ENCODE measurements at regions not wholly inside any gene's neighbourhood (a gene's known extent, or its start where the extent isn't known, plus 50 kb on each side); places are given as distances from the start of the nearest gene placed in this dataset.

DNA sequence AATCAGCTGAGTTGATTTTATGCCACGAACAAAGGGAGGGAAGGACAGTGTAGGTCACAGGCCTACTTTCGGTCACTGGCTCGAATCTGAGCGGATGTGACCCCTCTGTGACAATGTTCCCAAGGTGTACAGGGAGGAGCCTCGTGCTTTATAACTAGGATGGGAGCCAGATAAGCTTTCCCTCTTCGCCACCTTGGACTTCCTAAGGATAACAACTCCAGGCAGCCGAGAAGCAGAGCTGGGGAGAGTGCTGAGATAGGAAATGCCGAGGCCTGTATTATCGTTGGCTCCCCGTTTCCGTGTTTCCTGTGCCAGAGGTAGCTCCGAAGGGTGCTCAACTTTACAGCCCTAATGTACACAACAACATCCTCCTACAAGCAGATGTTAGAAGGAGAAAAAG, 217.8 kb upstream of the IRX3 start:
- Mint-ChIP-seq H3K9me3 (peaks cover 0 to 2% (median 0%) of the 10 kb centered on the region in 9 donors), H3K4me1 (no peaks in the 10 kb centered on the region), H3K27ac (no peak overlapping the region), H3K4me3 (no peak overlapping the region), H3K36me3 (no peaks in the 10 kb centered on the region), H3K27me3 (peaks cover 2 to 65% (median 7%) of the 10 kb centered on the region in 5 donors)
- ATAC-seq (no peak), DNase-seq (no peak)
- POLR2A ChIA-PET = no interaction called here

DNA sequence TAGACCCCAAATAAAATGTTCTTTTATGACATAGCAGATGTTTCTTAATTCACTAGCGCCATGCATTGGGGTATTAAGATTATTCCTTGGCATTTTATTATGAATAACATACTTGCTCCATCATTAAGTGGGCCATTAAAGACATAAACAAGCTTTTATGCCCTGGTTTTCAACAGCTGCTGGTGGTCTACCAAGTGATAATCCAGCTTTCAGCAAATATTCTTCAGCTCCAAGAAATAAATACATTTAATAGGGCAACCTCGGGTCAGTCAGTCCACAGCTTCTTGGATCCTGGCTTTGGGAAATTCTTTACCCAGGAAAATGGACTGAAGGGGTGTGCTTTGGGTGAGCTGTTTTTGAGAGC, 217.3 kb upstream of the IRX3 start:
- no peak overlapping the region for H3K4me3 Mint-ChIP-seq
- H3K27ac Mint-ChIP-seq = no peak overlapping the region
- ATAC-seq (no peak), DNase-seq (no peak)
- peaks cover 2 to 64% (median 7%) of the 10 kb centered on the region in 5 donors for H3K27me3 Mint-ChIP-seq
- POLR2A ChIA-PET = no interaction called here
- peaks cover 0 to 2% (median 0%) of the 10 kb centered on the region in 9 donors for H3K9me3 Mint-ChIP-seq
- H3K4me1 Mint-ChIP-seq = no peaks in the 10 kb centered on the region
- no peaks in the 10 kb centered on the region for H3K36me3 Mint-ChIP-seq

DNA sequence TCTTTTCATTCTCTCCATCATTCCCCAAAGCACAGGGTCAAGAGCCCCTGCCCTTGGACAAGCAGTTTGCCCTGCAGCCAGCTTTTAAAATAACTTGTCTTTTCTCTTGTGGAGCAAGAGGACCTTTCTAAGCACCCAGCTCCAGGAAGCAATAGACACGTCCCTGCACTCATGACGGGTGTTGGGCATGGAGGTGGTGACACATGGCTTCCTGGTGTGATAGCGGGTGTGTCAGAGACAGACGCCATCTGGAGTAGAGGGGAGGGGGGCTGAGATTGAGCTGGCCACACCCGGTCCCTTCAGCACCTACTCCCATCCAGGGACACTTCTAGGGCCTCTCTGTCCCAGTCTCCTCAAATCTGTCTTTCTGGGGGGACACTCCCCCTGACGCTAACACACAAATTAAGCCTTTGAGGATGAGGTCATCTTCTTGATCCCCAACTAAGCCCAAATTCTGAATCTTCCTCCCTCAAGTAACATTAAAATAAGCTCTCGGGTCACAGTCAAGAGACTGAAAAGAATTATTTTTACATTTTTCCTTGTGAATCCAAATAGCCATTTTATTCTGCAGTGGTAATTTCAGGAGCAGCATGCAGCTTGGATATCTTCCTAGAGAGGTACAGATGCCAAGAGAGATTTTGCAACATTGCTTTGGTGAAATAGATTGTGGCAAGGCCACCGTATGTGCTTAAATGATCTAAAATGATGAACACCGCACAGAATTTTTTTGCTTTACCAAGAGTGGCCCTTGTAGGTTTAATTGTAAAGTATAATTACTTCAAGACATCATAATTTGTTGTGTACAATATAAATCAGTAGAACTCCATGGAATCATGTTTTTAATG, 216.6 kb upstream of the IRX3 start:
- Mint-ChIP-seq H3K4me1 (no peaks in the 10 kb centered on the region), H3K4me3 (no peak overlapping the region), H3K27me3 (peaks cover 2 to 58% (median 8%) of the 10 kb centered on the region in 5 donors), H3K27ac (no peak overlapping the region), H3K36me3 (peaks cover 0 to 2% (median 0%) of the 10 kb centered on the region in 3 donors), H3K9me3 (peaks cover 0 to 4% (median 2%) of the 10 kb centered on the region in 9 donors)
- DNase-seq = no peak
- ATAC-seq = no peak
- POLR2A ChIA-PET = no interaction called here

DNA sequence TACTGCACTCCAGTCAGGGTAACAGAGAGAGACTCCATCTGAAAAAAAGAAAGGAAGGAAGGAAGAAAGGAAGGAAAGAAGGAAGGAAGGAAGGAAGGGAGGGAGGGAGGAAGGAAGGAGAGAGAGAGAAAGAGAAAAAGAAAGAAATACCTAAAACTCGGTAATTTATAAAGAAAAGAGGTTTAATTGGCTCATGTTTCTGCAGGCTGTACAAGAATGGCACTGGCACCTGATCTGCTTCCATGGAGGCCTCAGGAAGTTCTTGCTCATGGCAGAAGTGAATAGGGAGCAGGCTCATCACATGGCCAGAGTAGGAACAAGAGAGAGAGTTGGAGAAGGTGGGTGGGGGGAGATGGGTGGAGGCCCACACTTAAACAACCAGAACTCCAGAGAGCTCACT, 215.2 kb upstream of the IRX3 start:
- POLR2A ChIA-PET = no interaction called here
- Mint-ChIP-seq H3K27me3 (peaks cover 2 to 44% (median 8%) of the 10 kb centered on the region in 5 donors), H3K9me3 (peaks cover 0 to 17% (median 9%) of the 10 kb centered on the region in 9 donors), H3K36me3 (peaks cover 0 to 12% (median 0%) of the 10 kb centered on the region in 3 donors), H3K4me3 (no peak overlapping the region), H3K4me1 (no peaks in the 10 kb centered on the region), H3K27ac (no peak overlapping the region)
- no peak for DNase-seq
- no peak for ATAC-seq

DNA sequence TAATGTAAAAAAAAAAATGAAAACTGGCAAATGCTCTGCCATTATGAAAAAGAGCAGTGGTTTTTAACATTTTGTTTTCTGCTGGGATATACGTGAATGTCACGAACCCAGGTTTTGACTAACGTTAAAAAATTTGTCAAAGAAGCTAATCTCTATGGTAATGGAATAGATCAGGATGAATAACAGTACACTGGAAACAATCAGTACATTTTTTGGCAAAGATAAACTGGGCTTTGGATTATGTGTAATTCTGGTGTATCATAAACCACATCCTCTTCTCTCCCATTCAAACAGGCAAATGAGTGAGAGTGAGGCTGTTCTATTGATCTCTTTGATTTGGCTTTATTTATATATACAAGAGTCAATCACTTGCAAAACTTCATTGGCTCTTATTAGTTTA, 207.0 kb upstream of the IRX3 start:
- no peaks in the 10 kb centered on the region for H3K4me1 Mint-ChIP-seq
- H3K4me3 Mint-ChIP-seq = no peak overlapping the region
- H3K27ac Mint-ChIP-seq = no peak overlapping the region
- no peak for DNase-seq
- no peak for ATAC-seq
- POLR2A ChIA-PET = interaction anchor here (0.7 kb wide), 1 partner anchor 684 kb away, joined by 3 read pairs; no protein-coding TSS in a partner anchor
- H3K9me3 Mint-ChIP-seq = peaks cover 0 to 20% (median 12%) of the 10 kb centered on the region in 9 donors
- peaks cover 0 to 12% (median 0%) of the 10 kb centered on the region in 3 donors for H3K36me3 Mint-ChIP-seq
- H3K27me3 Mint-ChIP-seq = peaks cover 0 to 30% (median 6%) of the 10 kb centered on the region in 5 donors

DNA sequence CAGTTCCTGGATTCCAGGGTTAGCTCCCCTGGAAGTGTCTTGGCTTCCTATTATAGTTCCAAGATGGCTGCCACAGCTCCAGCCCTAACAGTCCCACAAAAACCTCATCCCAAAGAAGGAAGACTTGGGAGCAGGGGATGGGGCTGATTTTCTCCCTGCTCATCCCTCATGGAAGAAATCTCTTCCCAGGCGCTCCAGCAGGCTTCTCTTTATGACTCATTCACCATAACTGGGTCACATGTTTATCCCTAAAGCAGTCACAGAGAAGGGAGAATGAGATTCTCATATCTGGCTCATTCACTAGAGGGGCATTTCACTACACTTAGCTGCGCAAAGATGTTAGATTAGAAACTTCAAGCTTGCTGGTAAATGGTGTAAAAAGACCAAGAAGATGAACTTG, 206.5 kb upstream of the IRX3 start:
- Mint-ChIP-seq H3K4me3 (no peak overlapping the region), H3K9me3 (peaks cover 0 to 15% (median 9%) of the 10 kb centered on the region in 9 donors), H3K27ac (no peak overlapping the region), H3K4me1 (no peaks in the 10 kb centered on the region), H3K36me3 (peaks cover 0 to 8% (median 0%) of the 10 kb centered on the region in 3 donors), H3K27me3 (peaks cover 0 to 30% (median 6%) of the 10 kb centered on the region in 5 donors)
- POLR2A ChIA-PET = no interaction called here
- ATAC-seq (no peak), DNase-seq (no peak)

DNA sequence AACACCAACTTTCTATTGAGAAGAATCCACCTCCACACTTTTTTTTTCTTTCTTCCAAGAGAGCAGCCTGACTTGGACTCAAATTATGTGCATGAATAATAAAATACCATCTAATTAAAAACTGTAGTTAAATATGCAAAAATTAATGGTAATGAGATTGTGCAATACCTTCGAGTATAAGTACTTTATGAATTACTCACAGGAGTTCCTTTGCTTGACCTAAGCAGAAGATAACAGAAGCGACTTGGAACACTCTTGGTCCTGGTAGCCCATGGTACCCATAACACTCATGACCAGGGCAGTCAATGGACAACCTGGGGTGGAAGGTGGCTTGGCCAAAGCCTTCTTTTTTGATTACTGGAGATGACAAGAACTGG, 203.5 kb upstream of the IRX3 start:
- Mint-ChIP-seq H3K27me3 (peaks cover 0 to 17% (median 2%) of the 10 kb centered on the region in 5 donors), H3K9me3 (peaks cover 0 to 8% (median 0%) of the 10 kb centered on the region in 9 donors), H3K36me3 (no peaks in the 10 kb centered on the region), H3K27ac (no peak overlapping the region), H3K4me1 (no peaks in the 10 kb centered on the region), H3K4me3 (no peak overlapping the region)
- DNase-seq = no peak
- POLR2A ChIA-PET = no interaction called here
- no peak for ATAC-seq

DNA sequence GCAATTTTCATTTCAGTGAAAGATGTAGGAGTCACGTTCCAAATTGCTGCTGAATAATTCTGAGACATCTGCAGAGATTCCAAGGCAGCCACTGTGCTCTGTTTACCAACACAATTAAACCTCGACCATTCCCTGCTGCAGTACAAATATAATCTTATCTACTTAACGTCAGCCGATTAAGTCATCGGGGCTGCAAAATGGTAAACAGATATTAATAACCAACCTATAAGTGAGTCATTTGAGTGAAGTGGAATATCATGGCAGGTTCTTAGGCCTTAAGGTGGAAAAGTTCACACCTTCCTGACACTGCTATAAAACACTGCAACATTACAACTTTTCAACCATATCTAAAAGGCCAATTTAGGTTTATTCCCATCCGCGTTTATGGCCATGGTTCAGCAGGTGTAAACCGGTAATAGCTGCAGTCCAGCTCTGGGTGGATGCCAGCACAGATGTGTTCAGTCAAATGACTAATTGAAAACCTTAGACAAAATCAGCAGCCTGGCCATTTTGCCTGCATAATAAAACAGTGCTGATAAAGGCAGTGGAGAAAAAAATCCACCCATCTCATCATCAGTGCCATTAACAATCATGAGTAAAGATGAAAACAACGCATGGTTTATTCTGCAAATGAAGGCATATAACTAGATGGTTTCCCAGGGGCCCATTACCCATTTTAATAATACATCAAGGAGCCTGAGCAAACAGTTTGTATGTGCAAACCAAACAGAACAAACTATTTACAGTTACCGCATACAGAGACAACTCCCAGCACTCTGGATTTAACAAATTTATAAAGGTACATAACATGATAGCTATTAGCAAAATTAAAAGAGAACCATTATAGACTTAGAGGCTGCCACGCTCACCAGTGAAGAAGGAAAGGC, 202.9 kb upstream of the IRX3 start:
- H3K4me1 Mint-ChIP-seq = no peaks in the 10 kb centered on the region
- no peak overlapping the region for H3K27ac Mint-ChIP-seq
- no peaks in the 10 kb centered on the region for H3K36me3 Mint-ChIP-seq
- H3K9me3 Mint-ChIP-seq = peaks cover 0 to 8% (median 0%) of the 10 kb centered on the region in 9 donors
- H3K4me3 Mint-ChIP-seq = no peak overlapping the region
- H3K27me3 Mint-ChIP-seq = peaks cover 0 to 17% (median 4%) of the 10 kb centered on the region in 5 donors
- no peak for ATAC-seq
- DNase-seq = no peak
- POLR2A ChIA-PET = no interaction called here

DNA sequence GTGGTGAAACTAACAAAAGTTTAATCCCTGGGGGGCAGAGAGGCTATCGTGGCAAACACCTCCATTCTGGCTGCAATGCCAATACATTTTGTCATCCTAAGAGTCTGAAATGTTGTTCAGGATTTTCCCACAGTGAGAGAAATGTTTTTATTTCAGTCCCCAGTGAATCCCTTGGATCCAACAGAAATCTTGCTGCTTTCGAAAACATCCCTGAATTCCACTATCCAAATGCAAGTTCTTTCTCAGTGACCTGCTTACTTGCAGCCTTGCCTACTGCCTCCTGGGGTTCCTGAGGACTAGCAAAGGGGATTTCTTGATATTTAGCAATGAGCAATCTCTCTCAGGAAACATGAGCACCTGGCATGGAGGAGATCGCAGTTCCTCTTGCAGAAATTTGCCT, 202.1 kb upstream of the IRX3 start:
- peaks cover 0 to 8% (median 0%) of the 10 kb centered on the region in 9 donors for H3K9me3 Mint-ChIP-seq
- H3K4me3 Mint-ChIP-seq = no peak overlapping the region
- ATAC-seq = no peak

DNA sequence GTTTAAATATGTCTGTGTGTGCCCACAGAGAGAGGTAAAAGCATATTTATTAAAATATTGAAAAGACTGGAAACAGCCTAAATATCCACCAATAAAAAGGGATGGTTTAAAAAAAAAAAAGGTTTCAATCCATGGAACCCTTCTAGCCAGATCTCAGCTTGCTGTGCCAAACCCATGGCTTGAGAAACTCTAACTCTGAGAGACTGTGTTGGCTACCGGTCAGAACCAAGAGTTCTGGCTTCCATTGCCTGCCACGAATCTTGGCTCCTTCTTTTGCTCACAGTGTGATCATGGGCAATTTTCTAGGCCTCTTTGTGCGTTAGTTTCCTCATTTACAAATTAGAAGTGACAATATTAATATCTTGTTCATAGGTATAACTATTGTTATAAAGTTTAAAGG, 201.3 kb upstream of the IRX3 start:
- no peaks in the 10 kb centered on the region for H3K4me1 Mint-ChIP-seq
- POLR2A ChIA-PET = no interaction called here
- no peaks in the 10 kb centered on the region for H3K36me3 Mint-ChIP-seq
- peaks cover 0 to 8% (median 0%) of the 10 kb centered on the region in 9 donors for H3K9me3 Mint-ChIP-seq
- H3K4me3 Mint-ChIP-seq = no peak overlapping the region
- H3K27ac Mint-ChIP-seq = no peak overlapping the region
- H3K27me3 Mint-ChIP-seq = peaks cover 0 to 17% (median 4%) of the 10 kb centered on the region in 5 donors
- DNase-seq (no peak), ATAC-seq (no peak)

More for the DNA sequence above, 202.1 kb upstream of the IRX3 start:
- POLR2A ChIA-PET = no interaction called here
- no peak for DNase-seq
- Mint-ChIP-seq H3K27ac (no peak overlapping the region), H3K27me3 (peaks cover 0 to 17% (median 4%) of the 10 kb centered on the region in 5 donors), H3K36me3 (no peaks in the 10 kb centered on the region), H3K4me1 (no peaks in the 10 kb centered on the region)

DNA sequence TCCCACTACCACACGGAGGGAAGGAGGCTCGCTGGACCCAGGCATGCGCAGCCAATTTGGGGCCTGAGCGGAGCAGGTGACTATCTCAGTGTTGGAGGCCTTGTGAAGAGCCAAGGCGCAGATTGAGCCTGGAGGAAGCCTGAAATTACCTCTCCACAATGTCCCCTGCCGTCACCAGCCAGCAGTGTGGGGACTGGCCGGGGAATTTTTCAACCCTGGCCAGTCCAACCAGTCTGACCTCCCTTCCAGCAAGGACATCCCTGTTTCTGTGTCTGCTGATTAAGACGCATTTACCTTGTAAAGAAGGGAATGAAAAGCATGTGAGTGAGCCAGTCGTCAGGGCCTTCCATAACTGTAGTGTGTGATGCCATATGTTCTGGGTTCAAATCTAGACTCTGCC, 198.1 kb upstream of the IRX3 start:
- POLR2A ChIA-PET = no interaction called here
- no peaks in the 10 kb centered on the region for H3K4me1 Mint-ChIP-seq
- no peaks in the 10 kb centered on the region for H3K9me3 Mint-ChIP-seq
- no peaks in the 10 kb centered on the region for H3K36me3 Mint-ChIP-seq
- H3K27me3 Mint-ChIP-seq = peaks cover 0 to 6% (median 3%) of the 10 kb centered on the region in 5 donors
- no peak overlapping the region for H3K4me3 Mint-ChIP-seq
- no peak overlapping the region for H3K27ac Mint-ChIP-seq
- DNase-seq (no peak), ATAC-seq (no peak)

DNA sequence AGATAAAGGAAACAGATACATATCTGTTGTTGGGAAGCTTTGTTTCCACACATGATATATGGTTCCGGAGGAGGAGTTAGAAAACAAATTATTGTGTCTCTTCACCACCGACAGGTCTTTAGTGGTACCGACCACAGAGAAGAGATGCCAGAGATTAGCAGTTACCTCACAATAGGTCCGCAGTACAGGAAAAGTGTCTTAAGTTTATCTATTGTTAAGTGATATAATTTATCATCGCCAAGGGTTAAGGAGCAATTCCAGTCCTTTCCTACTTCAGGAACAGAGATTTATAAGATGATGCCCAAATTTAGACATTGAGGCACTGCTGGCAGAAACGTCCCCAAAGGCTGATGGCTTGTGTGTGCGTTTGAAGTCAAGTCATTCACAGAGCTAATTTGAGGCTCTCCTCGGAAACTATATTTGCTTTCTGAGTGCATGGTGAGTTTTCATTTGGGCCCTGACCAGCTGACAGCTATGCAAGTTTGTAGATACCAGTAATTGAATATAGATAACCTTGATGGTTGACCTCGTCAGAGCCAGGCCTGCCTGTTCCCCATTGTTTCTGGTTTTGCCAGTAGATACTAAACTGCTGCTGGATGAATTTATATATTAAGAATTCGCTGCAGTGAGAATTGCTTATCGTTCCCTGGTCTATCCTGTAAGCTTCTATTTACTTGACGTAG, 196.4 kb upstream of the IRX3 start:
- no peak overlapping the region for H3K27ac Mint-ChIP-seq
- POLR2A ChIA-PET = no interaction called here
- no peaks in the 10 kb centered on the region for H3K4me1 Mint-ChIP-seq
- no peak for DNase-seq
- H3K36me3 Mint-ChIP-seq = no peaks in the 10 kb centered on the region
- peaks cover 0 to 9% (median 3%) of the 10 kb centered on the region in 5 donors for H3K27me3 Mint-ChIP-seq
- ATAC-seq = no peak
- H3K4me3 Mint-ChIP-seq = no peak overlapping the region
- H3K9me3 Mint-ChIP-seq = peaks cover 0 to 9% (median 0%) of the 10 kb centered on the region in 9 donors
